ENCODE measurements at regions not wholly inside any gene's neighbourhood (a gene's known extent, or its start where the extent isn't known, plus 50 kb on each side); places are given as distances from the start of the nearest gene placed in this dataset.
"Not testable (repeated sequence)": the region's sequence is repeated elsewhere in the genome, so short reads cannot be mapped to it uniquely, and the experiment has no call there.

- not testable (repeated sequence) for TF ChIP-seq CEBPG (CRISPR knock-in tag; IDR thresholded peaks at IDR 0.05); NFE2L2 (IDR thresholded peaks at IDR 0.05; ENCODE audit: low read length); IRF2 (CRISPR knock-in tag; IDR thresholded peaks at IDR 0.05); ZSCAN5A (CRISPR knock-in tag; IDR thresholded peaks at IDR 0.05; ENCODE audit: borderline replicate concordance); CHD2 (IDR thresholded peaks at IDR 0.05; ENCODE audit: low read depth, low read length); FOXP4 (CRISPR knock-in tag; IDR thresholded peaks at IDR 0.05); ADNP (CRISPR knock-in tag; IDR thresholded peaks at IDR 0.05); REST (IDR thresholded peaks at IDR 0.05; ENCODE audit: borderline replicate concordance in 1 of 2, low read depth in 1 of 2, low read length in 2 of 2); ATRX (CRISPR knock-in tag; IDR thresholded peaks at IDR 0.05; ENCODE audit: borderline replicate concordance)
- TF ChIP-seq, protein P1, sequence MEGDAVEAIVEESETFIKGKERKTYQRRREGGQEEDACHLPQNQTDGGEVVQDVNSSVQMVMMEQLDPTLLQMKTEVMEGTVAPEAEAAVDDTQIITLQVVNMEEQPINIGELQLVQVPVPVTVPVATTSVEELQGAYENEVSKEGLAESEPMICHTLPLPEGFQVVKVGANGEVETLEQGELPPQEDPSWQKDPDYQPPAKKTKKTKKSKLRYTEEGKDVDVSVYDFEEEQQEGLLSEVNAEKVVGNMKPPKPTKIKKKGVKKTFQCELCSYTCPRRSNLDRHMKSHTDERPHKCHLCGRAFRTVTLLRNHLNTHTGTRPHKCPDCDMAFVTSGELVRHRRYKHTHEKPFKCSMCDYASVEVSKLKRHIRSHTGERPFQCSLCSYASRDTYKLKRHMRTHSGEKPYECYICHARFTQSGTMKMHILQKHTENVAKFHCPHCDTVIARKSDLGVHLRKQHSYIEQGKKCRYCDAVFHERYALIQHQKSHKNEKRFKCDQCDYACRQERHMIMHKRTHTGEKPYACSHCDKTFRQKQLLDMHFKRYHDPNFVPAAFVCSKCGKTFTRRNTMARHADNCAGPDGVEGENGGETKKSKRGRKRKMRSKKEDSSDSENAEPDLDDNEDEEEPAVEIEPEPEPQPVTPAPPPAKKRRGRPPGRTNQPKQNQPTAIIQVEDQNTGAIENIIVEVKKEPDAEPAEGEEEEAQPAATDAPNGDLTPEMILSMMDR (CRISPR knock-in tag; IDR thresholded peaks at IDR 0.05), result not testable (repeated sequence)
Measured at GRCh38 chr2:131966671-131967070, 195.1 kb downstream of the ANKRD30BL start.
